HFF-Myc (cell line): ENCODE measurements at regions not wholly inside any gene's neighbourhood (a gene's known extent, or its start where the extent isn't known, plus 50 kb on each side); places are given as distances from the start of the nearest gene placed in this dataset.
"Not testable (repeated sequence)": the region's sequence is repeated elsewhere in the genome, so short reads cannot be mapped to it uniquely, and the experiment has no call there.

Source experiments
- DNase-seq: peaks from one replicate; pipeline ENCODE4 v3.0.0-alpha.2; 2011; ENCODE audit warnings: low read depth; ENCODE audit errors: extremely low read depth
- H3K4me3 ChIP-seq: replicated peaks from 2 replicates; pipeline ENCODE4 v1.5.1; 2011; ENCODE audit warnings: low read depth, mild to moderate bottlenecking, control low read depth, low read length
- TF ChIP-seq, protein P1 (sequence below): IDR thresholded peaks from 2 replicates; pipeline ENCODE4 v1.5.1; 2012; ENCODE audit warnings: mild to moderate bottlenecking, low read depth, low read length, control low read depth; ENCODE audit errors: missing control alignments

GRCh38 chr6:144954241-144954556 is 669.1 kb downstream of the UTRN start:
- TF ChIP-seq, protein P1, sequence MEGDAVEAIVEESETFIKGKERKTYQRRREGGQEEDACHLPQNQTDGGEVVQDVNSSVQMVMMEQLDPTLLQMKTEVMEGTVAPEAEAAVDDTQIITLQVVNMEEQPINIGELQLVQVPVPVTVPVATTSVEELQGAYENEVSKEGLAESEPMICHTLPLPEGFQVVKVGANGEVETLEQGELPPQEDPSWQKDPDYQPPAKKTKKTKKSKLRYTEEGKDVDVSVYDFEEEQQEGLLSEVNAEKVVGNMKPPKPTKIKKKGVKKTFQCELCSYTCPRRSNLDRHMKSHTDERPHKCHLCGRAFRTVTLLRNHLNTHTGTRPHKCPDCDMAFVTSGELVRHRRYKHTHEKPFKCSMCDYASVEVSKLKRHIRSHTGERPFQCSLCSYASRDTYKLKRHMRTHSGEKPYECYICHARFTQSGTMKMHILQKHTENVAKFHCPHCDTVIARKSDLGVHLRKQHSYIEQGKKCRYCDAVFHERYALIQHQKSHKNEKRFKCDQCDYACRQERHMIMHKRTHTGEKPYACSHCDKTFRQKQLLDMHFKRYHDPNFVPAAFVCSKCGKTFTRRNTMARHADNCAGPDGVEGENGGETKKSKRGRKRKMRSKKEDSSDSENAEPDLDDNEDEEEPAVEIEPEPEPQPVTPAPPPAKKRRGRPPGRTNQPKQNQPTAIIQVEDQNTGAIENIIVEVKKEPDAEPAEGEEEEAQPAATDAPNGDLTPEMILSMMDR, result no peak

DNA sequence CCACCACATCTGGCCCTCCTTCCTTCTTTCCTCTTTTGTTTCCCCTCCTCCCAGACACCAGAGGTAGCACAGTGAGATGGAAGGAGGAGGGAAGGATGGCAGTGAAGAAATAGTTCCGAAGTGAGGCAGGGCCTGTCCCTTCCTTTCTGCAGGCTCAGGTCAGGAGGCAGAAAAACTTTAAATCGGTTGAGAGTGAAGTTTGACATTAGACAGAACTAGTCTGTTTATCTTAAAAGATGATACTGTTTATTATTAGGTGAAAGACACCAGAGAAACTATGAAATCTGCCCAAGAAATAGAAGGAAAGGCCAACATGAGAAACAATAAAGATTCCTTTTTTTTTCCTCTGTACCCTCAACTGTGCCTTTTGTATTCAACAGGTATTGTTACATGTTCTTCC is 670.3 kb downstream of the UTRN start:
- H3K4me3 ChIP-seq, result no peak overlapping the region
- TF ChIP-seq, protein P1, result no peak
- no peak for DNase-seq

More at GRCh38 chr6:144954241-144954556, 669.1 kb downstream of the UTRN start:
- H3K4me3 ChIP-seq, result no peak overlapping the region
- no peak for DNase-seq

DNA sequence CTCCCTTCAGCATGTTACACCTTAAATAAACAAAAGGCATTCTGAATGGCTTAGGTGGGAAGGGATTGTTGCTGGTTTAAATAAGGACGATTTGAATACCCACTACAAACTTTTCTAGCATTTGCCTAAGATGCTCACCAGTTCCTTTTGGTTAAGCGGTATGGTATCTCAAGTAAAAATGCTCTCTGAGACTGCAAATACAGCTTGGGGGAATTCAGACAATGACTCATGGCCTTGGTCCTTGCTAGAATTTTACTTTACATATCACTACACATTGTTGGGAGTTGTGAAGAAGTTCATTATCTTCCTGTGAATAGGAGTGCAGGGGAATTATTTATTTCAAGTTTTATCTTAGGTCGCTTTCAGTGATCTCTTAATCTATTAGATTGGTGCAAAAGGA is 670.7 kb downstream of the UTRN start:
- TF ChIP-seq, protein P1, result no peak
- no peak overlapping the region for H3K4me3 ChIP-seq
- no peak for DNase-seq

- H3K4me3 ChIP-seq, DNase-seq: not testable (repeated sequence)
Observed at GRCh38 chr6:144956697-144957096, 671.6 kb downstream of the UTRN start.

DNA sequence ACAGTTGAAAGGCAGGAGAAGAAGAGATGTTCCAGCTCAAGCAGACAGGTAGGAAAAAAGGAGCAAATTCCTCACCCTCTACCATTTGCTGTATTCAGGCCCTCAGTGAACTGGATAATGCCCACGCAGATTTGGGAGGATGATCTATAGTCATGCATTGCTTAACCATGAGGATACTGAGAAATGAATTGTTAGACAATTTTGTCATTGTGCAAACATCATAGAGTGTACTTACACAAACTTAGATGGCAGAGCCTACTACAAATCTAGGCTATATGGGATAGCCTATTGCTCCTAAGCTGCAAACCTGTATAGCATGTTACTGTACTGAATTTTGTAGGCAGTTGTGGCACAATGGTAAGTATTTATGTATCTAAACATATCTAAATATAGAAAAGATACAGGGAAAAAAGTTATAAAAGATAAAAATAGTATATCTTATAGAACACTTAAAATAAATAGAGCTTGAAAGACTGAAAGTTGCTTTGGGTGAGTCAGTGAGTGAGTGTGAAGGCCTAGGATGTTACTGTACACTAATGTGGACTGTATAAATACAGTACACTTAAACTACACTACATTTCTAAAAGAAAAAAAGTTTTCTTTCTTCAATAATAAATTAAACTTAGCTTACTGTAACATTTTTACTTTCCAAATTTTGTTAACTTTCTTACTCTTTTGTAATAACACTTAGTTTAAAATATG is 672.3 kb downstream of the UTRN start:
- H3K4me3 ChIP-seq, result no peak overlapping the region
- TF ChIP-seq, protein P1, result no peak
- DNase-seq, result no peak

- TF ChIP-seq, protein P1, result no peak
- H3K4me3 ChIP-seq, result no peak overlapping the region
- no peak for DNase-seq
Observed at GRCh38 chr6:144969154-144969553, 684.0 kb downstream of the UTRN start.

GRCh38 chr6:144969602-144970272 is 684.6 kb downstream of the UTRN start:
- no peak for DNase-seq
- TF ChIP-seq, protein P1, result no peak
- H3K4me3 ChIP-seq, result no peak overlapping the region

- not testable (repeated sequence) for DNase-seq, H3K4me3 ChIP-seq
Observed at GRCh38 chr6:144977250-144977864, 692.2 kb downstream of the UTRN start.
